ENCODE measurements at regions not wholly inside any gene's neighbourhood (a gene's known extent, or its start where the extent isn't known, plus 50 kb on each side); places are given as distances from the start of the nearest gene placed in this dataset.

DNA sequence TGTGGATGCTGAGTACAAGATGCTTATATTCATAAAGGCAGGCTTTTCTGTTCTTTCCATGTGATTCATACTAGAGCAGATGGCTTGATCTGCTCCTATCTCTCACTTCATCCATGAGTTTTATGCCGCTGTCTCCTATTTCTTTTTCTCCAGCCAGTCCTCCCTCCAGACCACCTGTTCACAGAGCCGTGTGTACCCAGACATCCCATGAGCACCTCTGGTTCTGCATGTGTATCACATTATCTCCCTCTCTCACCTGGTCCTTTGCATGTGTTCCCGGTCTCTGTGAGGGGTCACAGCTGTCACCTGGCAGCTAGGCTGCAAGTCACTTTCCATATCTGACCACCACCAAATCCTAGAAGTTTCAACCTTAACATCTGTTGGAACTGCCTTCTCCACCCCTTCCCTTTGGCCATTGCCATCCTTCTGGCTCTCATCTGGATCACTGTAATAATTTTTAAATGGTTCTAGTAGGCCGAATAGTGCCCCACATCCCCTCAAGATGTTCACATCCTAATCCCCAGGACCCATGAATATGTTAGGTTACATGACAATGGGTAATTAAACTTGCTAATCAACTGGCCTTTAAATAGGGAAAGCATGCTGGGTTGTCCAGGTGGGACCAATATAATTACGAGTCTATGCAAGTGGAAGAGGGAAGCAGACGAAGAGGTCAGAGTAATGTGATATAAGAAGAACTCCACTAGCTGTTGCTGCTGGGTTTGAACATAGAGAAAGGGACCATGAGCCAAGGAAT lies 168.1 kb downstream of the SNAPC1 start:
- TF ChIP-seq, protein P1, sequence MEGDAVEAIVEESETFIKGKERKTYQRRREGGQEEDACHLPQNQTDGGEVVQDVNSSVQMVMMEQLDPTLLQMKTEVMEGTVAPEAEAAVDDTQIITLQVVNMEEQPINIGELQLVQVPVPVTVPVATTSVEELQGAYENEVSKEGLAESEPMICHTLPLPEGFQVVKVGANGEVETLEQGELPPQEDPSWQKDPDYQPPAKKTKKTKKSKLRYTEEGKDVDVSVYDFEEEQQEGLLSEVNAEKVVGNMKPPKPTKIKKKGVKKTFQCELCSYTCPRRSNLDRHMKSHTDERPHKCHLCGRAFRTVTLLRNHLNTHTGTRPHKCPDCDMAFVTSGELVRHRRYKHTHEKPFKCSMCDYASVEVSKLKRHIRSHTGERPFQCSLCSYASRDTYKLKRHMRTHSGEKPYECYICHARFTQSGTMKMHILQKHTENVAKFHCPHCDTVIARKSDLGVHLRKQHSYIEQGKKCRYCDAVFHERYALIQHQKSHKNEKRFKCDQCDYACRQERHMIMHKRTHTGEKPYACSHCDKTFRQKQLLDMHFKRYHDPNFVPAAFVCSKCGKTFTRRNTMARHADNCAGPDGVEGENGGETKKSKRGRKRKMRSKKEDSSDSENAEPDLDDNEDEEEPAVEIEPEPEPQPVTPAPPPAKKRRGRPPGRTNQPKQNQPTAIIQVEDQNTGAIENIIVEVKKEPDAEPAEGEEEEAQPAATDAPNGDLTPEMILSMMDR (IDR thresholded peaks at IDR 0.05), result no peak
- TF ChIP-seq POLR2A (IDR thresholded peaks at IDR 0.05), result no peak
- TF ChIP-seq POLR2AphosphoS5 (IDR thresholded peaks at IDR 0.05), result no peak
